A673 (cell line): ENCODE measurements at regions not wholly inside any gene's neighbourhood (a gene's known extent, or its start where the extent isn't known, plus 50 kb on each side); places are given as distances from the start of the nearest gene placed in this dataset.

Experiments
- EZH2 ChIP-seq: fragments of 200-600 bp; sonication (generic); IDR thresholded peaks from 2 replicates; pipeline ENCODE4 v1.6.1; 2017; ENCODE audit warnings: borderline replicate concordance, low read depth, mild to moderate bottlenecking, mixed read lengths, antibody characterized with exemption, low read length; ENCODE audit not compliant: poor library complexity, severe bottlenecking
- TF ChIP-seq, protein P1 (sequence below): fragments of 300-800, 200-600 bp; sonication (generic); conservative IDR thresholded peaks from 2 replicates; pipeline ENCODE4 v1.5.1; 2017; ENCODE audit warnings: low read depth, mild to moderate bottlenecking, antibody characterized with exemption, low read length, moderate library complexity, mixed read lengths

- TF ChIP-seq, protein P1, sequence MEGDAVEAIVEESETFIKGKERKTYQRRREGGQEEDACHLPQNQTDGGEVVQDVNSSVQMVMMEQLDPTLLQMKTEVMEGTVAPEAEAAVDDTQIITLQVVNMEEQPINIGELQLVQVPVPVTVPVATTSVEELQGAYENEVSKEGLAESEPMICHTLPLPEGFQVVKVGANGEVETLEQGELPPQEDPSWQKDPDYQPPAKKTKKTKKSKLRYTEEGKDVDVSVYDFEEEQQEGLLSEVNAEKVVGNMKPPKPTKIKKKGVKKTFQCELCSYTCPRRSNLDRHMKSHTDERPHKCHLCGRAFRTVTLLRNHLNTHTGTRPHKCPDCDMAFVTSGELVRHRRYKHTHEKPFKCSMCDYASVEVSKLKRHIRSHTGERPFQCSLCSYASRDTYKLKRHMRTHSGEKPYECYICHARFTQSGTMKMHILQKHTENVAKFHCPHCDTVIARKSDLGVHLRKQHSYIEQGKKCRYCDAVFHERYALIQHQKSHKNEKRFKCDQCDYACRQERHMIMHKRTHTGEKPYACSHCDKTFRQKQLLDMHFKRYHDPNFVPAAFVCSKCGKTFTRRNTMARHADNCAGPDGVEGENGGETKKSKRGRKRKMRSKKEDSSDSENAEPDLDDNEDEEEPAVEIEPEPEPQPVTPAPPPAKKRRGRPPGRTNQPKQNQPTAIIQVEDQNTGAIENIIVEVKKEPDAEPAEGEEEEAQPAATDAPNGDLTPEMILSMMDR: no peak
- TF ChIP-seq EZH2: no peak
Observed at GRCh38 chr2:152870239-152870638, 151.8 kb downstream of the ARL6IP6 start.
